GM21423 (cell line): ENCODE measurements at regions not wholly inside any gene's neighbourhood (a gene's known extent, or its start where the extent isn't known, plus 50 kb on each side); places are given as distances from the start of the nearest gene placed in this dataset.

Experiments used
- ATAC-seq: cut with Tn5 transposase; IDR thresholded peaks from one replicate; pipeline ENCODE4 v1.9.1; 2021; ENCODE audit warnings: mild to moderate bottlenecking, moderate library complexity; ENCODE audit not compliant: unreplicated experiment

DNA sequence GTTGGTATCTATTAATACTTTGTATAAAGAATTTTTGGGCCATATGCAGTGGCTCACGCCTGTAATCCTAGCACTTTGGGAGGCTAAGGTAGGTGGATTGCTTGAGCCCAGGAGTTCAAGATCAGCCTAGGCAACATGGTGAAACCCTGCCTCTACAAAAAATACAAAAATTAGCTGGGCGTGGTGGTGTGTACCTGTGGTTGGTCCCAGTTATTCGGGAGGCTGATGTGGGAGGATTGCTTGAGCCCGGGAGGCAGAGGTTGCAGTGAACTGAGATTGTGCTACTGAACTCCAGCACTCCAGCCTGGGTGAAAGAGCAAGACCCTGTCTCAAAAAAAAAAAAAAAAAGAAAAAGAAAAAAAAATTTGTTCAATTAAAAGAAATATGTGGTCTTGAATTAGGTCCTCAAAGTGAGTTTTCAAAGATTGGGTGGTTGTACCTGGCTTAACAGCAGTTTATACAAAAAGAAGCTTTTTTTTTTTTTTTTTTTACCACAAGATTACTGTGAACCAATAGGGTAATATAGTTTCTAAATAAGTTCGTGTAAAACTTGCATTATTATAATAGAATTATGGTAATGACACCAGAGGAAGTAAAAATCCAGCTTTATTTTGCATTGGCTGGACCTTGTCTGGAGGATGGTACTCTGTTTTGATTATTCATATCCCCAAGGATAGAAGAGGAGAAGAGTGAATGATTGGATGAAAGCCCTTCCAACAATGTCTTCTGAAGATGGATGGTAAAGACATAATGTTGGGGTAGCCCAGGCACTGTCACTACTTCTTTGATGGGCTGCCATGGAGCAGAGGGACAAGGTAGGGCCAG, 210.3 kb downstream of the MYCN start:
- no peak for ATAC-seq

- no peak for ATAC-seq
Observed at GRCh38 chr2:16149349-16150243, 209.2 kb downstream of the MYCN start.

- no peak for ATAC-seq
Observed at GRCh38 chr2:16148632-16149348, 208.4 kb downstream of the MYCN start.

DNA sequence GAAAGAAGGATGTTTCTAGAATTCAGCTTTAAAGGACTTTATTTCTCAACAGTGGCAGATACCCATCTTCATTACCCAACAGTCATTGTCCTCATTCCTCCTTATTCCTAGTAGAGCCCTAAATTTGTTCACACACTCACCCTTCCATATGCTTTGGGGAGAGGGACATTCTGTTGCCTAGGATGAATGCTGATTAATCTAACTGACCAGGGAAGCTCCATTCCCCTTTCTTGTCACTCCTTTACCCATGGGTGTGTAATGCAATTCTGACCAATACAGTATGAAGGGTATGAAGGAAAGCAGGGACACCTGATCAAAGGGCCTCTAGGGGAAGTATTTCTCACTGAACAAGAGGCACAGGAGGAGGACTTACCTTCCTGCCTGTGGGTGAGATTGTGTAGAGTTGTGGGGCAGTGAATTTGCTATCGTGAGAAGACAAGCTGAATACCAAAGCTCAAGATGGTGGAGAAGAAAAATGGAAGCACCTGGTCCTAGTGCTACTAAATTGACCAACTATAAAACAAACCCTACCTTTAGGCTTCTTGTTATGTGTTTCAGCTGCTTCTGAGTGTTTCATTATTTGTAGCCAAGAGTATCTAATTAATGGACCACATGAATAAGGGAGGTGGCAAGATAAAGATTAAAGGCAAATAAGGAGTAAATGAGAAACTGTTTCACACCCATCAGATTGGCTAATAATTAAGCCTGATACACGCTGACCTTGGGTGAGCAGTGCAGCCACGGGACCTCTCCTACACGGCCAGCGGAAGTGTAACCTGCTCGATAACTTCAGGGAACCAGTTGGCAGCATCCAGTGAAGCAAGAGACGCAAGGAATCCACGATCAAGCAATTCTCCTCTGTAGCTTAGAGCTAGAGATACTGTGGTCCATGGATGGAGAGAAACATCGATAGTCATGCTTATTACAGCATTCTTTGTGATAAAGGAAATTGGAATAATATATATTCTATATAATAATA, 202.3 kb downstream of the MYCN start:
- ATAC-seq: no peak

- no peak for ATAC-seq
Observed at GRCh38 chr2:16141641-16141921, 201.2 kb downstream of the MYCN start.

DNA sequence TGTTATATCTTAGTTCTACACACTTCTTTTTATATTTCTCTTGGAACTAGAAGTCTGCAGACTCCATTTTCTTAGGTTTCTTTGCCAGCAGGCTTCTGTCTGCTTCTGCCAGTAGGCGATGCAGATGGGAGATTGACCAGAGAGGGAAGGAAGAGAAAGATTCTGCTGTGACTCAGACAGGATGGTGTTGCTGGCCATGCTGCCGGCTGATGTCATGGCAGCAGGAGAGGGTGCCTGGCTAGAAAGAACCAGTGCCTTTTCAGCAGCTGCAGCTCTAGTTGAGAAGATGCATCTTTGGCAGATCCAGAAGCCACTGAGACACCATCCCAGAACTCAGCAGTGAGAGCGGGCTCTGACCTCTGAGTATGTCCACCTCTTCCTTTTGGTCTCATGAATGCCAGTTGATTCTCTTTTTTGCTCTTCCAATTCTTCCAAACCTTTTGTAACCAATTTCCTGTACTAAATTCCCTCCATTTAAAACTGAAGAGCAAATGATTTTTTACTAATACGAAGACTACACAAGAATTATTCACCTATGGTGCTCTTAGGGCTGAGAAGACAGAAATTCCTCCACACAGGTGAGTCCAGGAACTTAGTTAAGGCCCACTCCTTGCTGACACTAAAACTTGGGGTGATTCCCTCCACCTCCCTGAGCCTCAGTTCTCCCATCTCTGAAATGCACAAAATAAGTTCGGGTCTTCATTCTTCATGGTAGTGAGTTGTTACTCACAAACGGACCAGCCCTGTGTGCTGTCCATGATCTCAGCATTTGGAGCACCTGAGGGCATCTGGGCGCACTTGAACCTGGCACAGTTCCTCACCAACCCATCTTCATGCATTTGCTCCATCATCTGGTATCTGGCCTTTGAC, 200.7 kb downstream of the MYCN start:
- no peak for ATAC-seq

GRCh38 chr2:16139663-16140615, 199.6 kb downstream of the MYCN start:
- ATAC-seq: no peak

DNA sequence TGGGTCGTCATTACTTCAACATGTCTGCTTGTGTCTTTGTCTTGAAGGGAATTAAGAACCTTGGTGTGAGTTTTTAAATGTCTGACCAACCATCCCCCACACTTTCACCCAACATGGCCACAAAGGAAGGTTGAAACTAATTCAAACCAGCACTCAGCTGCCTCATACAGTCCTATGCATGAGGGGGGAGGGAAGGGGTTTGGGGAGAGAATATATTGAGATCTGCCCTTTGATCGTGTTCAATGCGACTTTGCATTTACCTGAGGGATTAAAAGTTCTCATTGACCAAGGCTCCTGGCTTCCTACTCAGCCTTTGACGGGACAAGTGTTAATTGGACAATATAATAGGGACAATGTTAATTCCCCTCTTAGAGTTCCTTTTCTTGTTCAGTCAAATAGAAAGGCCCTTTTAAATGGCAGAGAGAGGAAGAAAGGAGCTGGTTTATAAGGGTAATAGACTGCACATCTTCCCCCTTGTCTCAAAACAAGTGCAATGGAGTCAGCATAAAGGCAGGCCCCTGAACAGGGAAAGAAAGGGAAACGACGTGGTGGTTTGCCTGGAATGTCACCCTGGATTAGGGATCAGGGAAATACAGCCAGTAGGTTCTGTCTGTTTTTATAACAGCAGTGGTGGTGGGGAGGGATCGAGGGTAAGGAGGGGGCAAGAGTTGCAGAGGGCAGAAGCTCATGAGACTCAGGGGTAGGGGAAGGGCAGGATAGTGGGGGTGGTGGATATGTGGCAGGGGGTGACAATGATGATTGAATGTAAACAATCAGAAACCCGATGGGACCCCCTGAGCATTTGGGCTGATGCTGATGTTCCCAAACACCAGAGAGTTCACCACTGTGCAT, 198.7 kb downstream of the MYCN start:
- ATAC-seq: no peak

DNA sequence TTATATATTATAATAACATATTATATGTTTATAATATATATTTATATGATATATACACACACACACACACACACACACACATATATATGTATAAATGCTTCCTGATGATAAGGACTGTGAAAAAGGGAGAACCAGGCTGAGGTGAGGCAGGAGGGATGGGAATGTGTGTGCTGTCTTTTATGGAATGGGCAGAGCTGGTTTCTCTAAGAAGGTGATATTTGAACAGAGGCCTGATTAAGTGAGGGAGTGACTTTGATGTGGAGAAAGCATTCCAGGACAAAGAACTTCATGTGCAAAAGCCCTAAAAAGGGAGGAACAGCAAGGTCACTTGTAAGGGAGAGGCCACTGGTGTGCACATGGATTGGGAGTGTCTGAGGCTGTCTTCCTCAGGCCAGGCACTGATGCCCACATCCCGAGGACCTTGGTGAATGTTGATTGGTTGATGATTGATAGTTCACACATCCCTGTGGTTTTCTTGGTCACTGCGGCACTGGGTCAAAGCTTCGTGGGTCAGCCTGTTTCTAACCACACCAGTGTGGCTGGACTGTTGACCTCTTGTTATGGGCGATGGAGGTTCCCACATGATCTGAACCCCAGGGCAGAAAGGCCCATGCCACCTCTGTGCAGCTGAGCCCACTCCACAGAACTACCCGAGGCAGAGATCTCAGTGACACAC, 196.9 kb downstream of the MYCN start:
- no peak for ATAC-seq

DNA sequence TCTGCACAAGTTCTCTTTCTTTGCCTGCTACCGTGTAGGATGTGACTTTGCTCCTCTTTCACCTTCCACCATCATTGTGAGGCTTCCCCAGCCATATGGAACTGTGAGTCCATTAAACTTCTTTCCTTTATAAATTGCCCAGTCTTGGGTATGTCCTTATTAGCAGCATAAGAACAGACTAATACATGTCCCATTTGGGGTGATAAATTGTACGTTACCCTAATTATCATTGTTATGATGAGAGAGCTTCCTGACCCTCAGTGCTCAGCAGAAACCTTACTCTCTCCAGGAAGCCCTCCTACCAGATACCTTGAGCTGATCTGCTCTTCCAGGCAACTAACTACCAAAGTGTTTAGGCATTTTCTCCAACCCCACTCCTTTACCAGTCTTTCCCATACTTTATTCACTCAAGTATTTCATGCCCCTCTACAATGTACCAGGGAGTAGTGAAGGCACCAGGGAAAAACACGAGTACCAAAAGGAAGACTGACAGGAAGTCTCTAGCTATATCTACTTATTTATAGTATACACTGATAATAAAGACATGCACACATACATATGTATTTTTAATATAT, 196.2 kb downstream of the MYCN start:
- ATAC-seq: no peak

- ATAC-seq: no peak
Observed at GRCh38 chr2:16135913-16136310, 195.6 kb downstream of the MYCN start.

DNA sequence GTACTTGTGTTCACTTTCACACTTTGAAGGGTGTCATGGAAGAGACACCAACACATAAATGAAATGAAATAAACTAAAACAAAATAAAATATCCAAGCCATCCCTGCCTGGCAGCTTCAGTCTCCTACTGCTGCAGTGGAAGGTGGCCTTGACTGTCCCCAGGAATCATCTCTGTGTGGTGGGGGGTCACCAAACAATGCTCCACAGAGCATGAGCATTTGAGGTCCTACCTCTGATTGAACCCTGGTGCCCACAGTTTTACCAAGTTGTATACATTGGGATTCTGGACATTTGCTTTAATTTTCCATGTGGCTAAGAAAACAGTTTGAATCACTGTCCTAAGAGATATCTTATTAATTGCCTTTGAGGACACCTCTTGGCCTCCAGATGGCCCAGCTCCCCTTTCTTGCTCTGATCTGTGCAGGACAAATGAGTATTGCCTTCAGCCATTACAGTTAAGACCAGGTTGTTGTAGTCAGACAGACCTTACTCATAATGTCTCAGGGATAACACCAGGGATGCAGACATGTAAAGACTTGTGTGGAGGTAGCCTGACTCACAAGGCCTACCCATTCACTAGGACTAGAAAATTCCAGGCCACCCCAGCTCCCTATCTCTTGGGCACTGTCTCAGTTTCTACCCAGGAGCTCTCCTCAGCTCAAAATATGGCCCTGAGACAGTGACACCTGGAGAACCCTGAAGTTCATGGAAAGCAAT, 195.0 kb downstream of the MYCN start:
- ATAC-seq: no peak

GRCh38 chr2:16134436-16135165, 194.3 kb downstream of the MYCN start:
- no peak for ATAC-seq

DNA sequence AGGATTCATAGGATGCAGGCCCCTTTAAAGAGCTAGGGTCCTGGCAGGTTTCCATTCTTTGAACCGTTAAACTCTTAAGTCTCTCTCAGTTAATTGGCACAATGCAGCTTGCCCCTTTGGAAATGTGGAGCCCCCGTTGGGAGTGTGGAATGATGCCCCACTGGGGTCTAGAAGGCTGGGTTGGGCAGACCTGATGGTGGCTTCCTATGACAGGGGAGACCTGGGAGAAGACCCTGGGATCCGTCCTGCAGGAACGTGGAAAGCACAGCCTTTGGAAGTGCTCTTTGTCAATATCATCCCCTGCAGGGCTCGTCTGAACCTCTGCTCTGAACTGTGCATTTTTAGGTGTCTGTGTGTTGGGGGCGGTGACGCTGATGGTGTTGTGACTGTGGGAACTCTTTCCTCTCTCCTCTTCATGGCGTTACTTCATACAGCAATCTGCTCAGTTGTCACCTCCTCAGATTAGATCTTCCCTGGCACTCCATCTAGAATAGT, 190.6 kb downstream of the MYCN start:
- ATAC-seq: no peak

- ATAC-seq: no peak
Observed at GRCh38 chr2:16130541-16130880, 190.2 kb downstream of the MYCN start.
